HG03342 (cell line): ENCODE measurements at regions not wholly inside any gene's neighbourhood (a gene's known extent, or its start where the extent isn't known, plus 50 kb on each side); places are given as distances from the start of the nearest gene placed in this dataset.

Experiments
- ATAC-seq: cut with Tn5 transposase; IDR thresholded peaks from one replicate; pipeline ENCODE4 v1.9.1; 2021; ENCODE audit warnings: mild to moderate bottlenecking, moderate library complexity; ENCODE audit not compliant: unreplicated experiment

GRCh38 chr21:14870853-14871149 is 194.0 kb downstream of the NRIP1 start:
- no peak for ATAC-seq

- no peak for ATAC-seq
These were observed 194.6 kb downstream of the NRIP1 start for GRCh38 chr21:14869984-14870852.

- no peak for ATAC-seq
These were observed 197.7 kb downstream of the NRIP1 start for GRCh38 chr21:14866859-14867765.

GRCh38 chr21:14864211-14865021 is 200.4 kb downstream of the NRIP1 start:
- ATAC-seq: no peak

GRCh38 chr21:14863745-14864210 is 201.0 kb downstream of the NRIP1 start:
- ATAC-seq: no peak

GRCh38 chr21:14862794-14863720 is 201.7 kb downstream of the NRIP1 start:
- no peak for ATAC-seq

GRCh38 chr21:14858311-14858710 is 206.5 kb downstream of the NRIP1 start:
- ATAC-seq: no peak

GRCh38 chr21:14857529-14857928 is 207.3 kb downstream of the NRIP1 start:
- ATAC-seq: no peak

GRCh38 chr21:14850394-14850793 is 214.4 kb downstream of the NRIP1 start:
- no peak for ATAC-seq

GRCh38 chr21:14846621-14847020 is 218.2 kb downstream of the NRIP1 start:
- ATAC-seq: no peak

- ATAC-seq: no peak
These were observed 220.8 kb downstream of the NRIP1 start for GRCh38 chr21:14844001-14844400.

- ATAC-seq: no peak
These were observed 222.2 kb downstream of the NRIP1 start for GRCh38 chr21:14842601-14843000.

GRCh38 chr21:14841511-14842472 is 223.0 kb downstream of the NRIP1 start:
- ATAC-seq: no peak

GRCh38 chr21:14838400-14838799 is 226.4 kb downstream of the NRIP1 start:
- ATAC-seq: no peak

GRCh38 chr21:14836950-14837349 is 227.8 kb downstream of the NRIP1 start:
- no peak for ATAC-seq

GRCh38 chr21:14833666-14834351 is 231.0 kb downstream of the NRIP1 start:
- ATAC-seq: no peak

GRCh38 chr21:14833241-14833640 is 231.6 kb downstream of the NRIP1 start:
- ATAC-seq: no peak

GRCh38 chr21:14830307-14830706 is 234.5 kb downstream of the NRIP1 start:
- no peak for ATAC-seq
